LNCaP clone FGC (cell line): ENCODE measurements at regions not wholly inside any gene's neighbourhood (a gene's known extent, or its start where the extent isn't known, plus 50 kb on each side); places are given as distances from the start of the nearest gene placed in this dataset.

Experiments
- DNase-seq: peaks from one replicate; pipeline ENCODE4 v3.0.0-alpha.2; 2011; ENCODE audit warnings: low read depth
- H3K4me3 ChIP-seq: 2 replicates; pipeline ENCODE4 v1.5.1; 2011; ENCODE audit warnings: mild to moderate bottlenecking, low read depth, low read length, control low read depth
- TF ChIP-seq, protein P1 (sequence below): IDR thresholded peaks from 2 replicates; pipeline ENCODE4 v1.5.1; 2012; ENCODE audit warnings: mild to moderate bottlenecking; ENCODE audit not compliant: control insufficient read depth, insufficient read depth; ENCODE audit errors: extremely low read depth

DNA sequence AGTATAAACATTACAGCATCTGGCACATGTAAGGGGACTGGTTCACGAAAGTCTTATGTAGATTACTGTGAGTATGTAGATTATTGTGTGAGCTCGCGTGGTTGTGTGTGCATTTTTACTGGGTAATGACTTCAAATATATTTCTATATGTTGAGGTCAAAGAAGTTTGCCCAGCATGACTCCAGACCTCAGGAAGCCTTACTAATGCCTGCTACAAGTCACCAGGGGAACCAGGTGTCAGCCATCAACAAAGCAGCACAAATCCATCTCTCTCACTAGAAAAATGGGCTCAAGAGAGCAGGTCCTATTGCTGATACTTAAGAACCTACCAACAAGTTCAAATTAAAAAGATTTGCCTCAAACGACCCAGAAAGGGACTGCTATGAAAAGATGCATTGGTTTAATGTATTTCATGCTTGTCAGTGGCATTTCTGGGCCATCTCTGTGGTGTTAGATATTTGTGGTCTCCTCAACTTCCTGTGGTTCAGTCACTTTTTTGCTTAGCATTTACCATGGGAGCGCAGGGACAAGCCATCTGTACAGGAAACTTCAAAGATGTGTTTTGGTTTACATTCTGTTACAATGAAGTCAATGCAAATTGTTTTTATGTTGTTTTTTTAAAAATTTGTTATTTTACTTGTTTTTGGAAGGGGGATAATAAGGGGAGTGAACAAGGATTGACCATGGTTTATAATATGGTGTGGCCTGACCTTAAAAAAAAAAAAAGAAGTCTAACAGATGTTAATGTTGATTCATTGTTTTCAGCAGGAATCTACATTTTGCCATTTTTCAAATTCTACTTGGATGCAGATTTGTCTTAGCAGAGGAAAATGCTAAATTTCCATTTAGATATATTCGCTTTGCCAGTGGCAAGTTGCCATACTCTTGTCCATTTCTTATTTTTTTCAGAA lies 172.1 kb upstream of the ADAMTS9 start:
- no peak for DNase-seq
- TF ChIP-seq, protein P1, sequence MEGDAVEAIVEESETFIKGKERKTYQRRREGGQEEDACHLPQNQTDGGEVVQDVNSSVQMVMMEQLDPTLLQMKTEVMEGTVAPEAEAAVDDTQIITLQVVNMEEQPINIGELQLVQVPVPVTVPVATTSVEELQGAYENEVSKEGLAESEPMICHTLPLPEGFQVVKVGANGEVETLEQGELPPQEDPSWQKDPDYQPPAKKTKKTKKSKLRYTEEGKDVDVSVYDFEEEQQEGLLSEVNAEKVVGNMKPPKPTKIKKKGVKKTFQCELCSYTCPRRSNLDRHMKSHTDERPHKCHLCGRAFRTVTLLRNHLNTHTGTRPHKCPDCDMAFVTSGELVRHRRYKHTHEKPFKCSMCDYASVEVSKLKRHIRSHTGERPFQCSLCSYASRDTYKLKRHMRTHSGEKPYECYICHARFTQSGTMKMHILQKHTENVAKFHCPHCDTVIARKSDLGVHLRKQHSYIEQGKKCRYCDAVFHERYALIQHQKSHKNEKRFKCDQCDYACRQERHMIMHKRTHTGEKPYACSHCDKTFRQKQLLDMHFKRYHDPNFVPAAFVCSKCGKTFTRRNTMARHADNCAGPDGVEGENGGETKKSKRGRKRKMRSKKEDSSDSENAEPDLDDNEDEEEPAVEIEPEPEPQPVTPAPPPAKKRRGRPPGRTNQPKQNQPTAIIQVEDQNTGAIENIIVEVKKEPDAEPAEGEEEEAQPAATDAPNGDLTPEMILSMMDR: no peak
- H3K4me3 ChIP-seq: no peak overlapping the region

DNA sequence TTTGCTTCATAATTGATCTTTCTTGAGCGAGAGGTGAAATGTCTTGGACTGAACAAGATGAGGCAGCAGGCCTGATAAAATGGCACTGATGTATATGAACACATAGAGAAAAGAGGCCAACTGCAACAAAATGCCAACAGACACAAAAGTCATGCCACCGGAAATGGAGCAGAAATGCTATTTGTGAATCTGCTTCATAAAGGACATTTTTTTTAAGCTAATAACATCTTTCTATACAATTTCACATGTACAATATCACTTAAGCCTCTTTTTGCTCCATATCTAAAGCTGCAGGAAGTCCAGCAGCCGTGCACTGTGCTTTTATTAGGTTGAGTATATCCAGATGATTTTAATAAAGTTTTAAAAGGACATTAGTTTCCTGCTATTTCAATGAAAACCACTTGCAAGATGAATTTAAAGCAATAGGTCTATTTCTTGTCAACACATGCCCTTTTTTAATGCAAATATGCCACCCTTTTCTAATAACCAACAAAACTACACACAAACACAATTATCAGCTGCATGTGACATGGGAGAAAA lies 169.2 kb upstream of the ADAMTS9 start:
- TF ChIP-seq, protein P1: no peak
- DNase-seq: no peak
- no peak overlapping the region for H3K4me3 ChIP-seq

DNA sequence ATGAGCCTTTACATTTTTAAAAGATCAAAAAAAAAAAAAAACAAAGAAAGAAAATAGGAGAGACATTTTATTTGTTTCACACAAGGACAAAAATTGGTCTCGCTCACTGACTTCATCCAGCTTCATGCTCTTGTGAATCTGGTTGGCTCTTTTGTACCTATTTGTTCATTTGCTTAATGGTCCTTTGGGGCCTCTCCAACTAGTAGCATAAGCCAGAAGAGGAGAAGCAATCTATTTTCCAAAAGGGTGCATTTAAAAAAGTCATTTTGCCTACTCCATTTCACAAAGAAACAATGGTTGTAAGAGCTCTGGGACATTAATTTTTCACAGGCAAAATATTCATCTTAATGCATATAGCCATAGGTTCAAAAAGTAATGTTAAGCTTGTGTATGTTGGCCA lies 168.3 kb upstream of the ADAMTS9 start:
- DNase-seq: no peak
- TF ChIP-seq, protein P1: no peak
- no peak overlapping the region for H3K4me3 ChIP-seq

DNA sequence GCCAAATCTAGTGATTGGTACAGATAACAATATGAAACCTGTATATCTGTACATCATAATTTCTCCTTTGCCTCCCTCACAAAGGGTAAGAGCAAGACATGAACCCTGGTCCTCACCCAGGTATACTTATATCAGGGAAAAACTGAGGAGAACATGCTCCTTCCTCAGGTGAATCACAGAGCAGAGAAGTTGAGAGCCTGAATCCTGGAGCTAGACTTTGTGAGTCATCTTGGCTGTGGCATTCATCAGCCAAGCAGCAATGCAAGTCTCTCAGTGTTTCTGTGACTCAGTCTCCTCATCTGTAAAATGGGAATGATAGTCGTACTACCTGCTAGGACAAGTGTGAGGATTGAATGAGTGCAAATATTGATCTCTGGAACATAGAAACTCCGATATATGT lies 165.7 kb upstream of the ADAMTS9 start:
- TF ChIP-seq, protein P1: no peak
- no peak overlapping the region for H3K4me3 ChIP-seq
- DNase-seq: no peak

DNA sequence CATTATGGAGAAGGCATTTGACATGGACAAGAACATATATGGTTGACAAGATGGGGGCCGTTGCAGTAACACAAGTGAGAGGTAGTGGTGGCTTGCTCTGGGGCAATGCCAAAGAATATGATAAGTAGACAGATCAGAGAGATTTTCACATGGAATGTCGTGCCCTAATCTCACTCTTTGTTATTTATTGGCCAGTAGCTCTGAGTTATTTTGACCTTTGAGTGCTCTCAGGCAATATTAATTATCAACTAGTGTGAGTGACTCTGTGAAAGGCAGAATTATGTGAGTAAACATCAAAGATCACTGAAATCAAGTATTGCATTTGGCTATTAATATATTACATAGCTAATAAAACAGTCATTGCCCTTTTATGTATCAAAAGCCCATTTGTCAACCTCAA lies 164.9 kb upstream of the ADAMTS9 start:
- no peak overlapping the region for H3K4me3 ChIP-seq
- DNase-seq: no peak
- TF ChIP-seq, protein P1: no peak

DNA sequence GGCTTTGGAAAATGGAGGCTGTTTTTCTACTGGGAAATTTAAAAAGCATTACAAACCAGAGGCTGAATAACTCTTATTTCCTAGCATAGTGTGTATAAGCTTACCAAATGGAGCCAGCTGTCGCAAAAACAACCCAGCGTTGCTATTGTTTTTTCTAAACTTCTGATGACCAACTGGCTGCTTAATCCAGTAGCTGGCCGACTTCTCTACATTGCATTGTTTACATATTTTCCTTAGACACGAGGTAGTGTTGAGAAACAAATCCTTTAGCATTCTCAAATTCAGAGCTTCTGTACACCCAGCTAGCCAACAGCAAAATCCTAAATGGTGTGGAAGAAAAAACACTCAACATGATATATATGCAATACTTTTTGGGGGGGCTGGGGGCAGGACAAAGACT lies 161.0 kb upstream of the ADAMTS9 start:
- DNase-seq: no peak
- H3K4me3 ChIP-seq: no peak overlapping the region
- TF ChIP-seq, protein P1: no peak
